Uterus (tissue), 2 donors: ENCODE measurements at regions not wholly inside any gene's neighbourhood (a gene's known extent, or its start where the extent isn't known, plus 50 kb on each side); places are given as distances from the start of the nearest gene placed in this dataset.

ENCODE experiments used
- CTCF ChIP-seq, 4 experiments: fragments of 200-600 bp in 2 of 4; fragments of 450-650 bp in 2 of 4; sonication (generic) in 2 of 4; IDR thresholded peaks; one replicate each; pipeline ENCODE4 v1.5.1; 2016 to 2019; ENCODE audit warnings: antibody characterized with exemption in 4 of 4, mild to moderate bottlenecking in 2 of 4, moderate library complexity in 1 of 4
- POLR2A ChIP-seq, 2 donors: fragments of 450-650 bp; IDR thresholded peaks; one replicate each; pipeline ENCODE4 v1.6.1; 2016; ENCODE audit warnings: antibody characterized with exemption in 2 of 2, mild to moderate bottlenecking in 1 of 2, moderate library complexity in 1 of 2

- no peak for TF ChIP-seq CTCF (IDR thresholded peaks at IDR 0.05)
- no peak for TF ChIP-seq POLR2A (IDR thresholded peaks at IDR 0.05)
These were observed 219.5 kb upstream of the LRTM1 start for GRCh38 chr3:55147406-55147805.
